ENCODE measurements at regions not wholly inside any gene's neighbourhood (a gene's known extent, or its start where the extent isn't known, plus 50 kb on each side); places are given as distances from the start of the nearest gene placed in this dataset.

DNA sequence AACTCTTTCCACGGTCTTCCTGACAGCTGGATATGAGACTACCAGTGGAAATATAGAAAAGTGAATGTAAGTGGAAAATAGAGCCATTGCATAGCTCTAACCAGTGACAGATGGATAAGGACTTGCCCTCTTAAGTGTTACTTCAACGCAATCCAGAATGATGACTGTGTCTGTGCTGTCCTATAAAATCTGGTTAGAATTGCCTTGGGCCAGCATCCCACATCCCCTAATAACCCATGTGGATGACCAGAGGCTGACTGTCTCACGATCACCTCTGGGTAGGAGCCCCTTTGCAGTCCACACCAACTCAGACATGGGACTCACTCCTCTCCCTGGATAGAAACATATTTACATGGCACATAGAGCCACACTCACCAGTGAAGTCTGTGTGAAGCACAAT is 186.6 kb downstream of the C1D start:
- Histone ChIP-seq H3K4me3 (ENCODE audit: low read length, poor library complexity, severe bottlenecking) (no peak overlapping the region), H3K79me2 (ENCODE audit: insufficient read depth, low read length) (no peaks in the 10 kb centered on the region), H3K4me2 (ENCODE audit: low read depth, low read length, poor library complexity, severe bottlenecking) (no peak overlapping the region), H3K9me2 (replicated peaks; ENCODE audit: low read depth, low read length) (no peaks in the 10 kb centered on the region), H3K36me3 (ENCODE audit: insufficient read depth, low read length) (no peaks in the 10 kb centered on the region), H3F3A (ENCODE audit: low read depth) (no peaks in the 10 kb centered on the region), H3K27me3 (ENCODE audit: insufficient read depth, low read length, poor library complexity, severe bottlenecking) (no peaks in the 10 kb centered on the region), H2AFZ (ENCODE audit: low read length) (no peak overlapping the region), H3K9ac (ENCODE audit: low read depth, low read length, poor library complexity, severe bottlenecking) (no peak overlapping the region), H4K20me1 (ENCODE audit: insufficient read depth, low read length, poor library complexity, severe bottlenecking) (no peaks in the 10 kb centered on the region), H3K9me3 (ENCODE audit: insufficient read depth, low read depth, low read length) (no peaks in the 10 kb centered on the region), H3K4me1 (ENCODE audit: insufficient read depth, low read length, poor library complexity, severe bottlenecking) (no peaks in the 10 kb centered on the region)
- TF ChIP-seq CTCF (conservative IDR thresholded peaks at IDR 0.05; ENCODE audit: low read length) (no peak), EZH2phosphoT487 (IDR thresholded peaks at IDR 0.05; ENCODE audit: borderline replicate concordance) (no peak)

DNA sequence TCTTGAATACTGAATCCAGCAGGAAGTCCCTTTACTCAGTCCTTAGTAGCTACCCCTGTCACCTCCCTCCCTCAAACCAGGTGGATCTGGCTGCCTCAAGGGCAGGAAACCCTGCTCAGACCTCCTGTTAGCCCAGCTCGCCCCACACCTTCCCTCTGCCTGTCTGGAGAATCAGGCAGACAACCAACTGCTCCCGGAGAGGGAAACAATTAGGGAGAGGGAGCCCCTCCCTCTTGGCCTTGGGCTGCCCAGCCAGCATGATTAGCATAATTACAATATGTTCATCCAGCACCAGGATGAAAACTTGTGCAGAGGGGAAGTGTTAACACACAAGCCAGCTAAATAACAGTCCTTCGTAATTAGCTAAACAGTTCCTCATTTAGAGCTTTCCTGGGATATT is 185.5 kb downstream of the C1D start:
- no peaks in the 10 kb centered on the region for H3K79me2 ChIP-seq (ENCODE audit: insufficient read depth, low read length)
- H3K9me2 ChIP-seq (replicated peaks; ENCODE audit: low read depth, low read length) = no peaks in the 10 kb centered on the region
- H3F3A ChIP-seq (ENCODE audit: low read depth) = no peaks in the 10 kb centered on the region
- no peak overlapping the region for H2AFZ ChIP-seq (ENCODE audit: low read length)
- H3K9ac ChIP-seq (ENCODE audit: low read depth, low read length, poor library complexity, severe bottlenecking) = no peak overlapping the region
- no peaks in the 10 kb centered on the region for H3K36me3 ChIP-seq (ENCODE audit: insufficient read depth, low read length)
- H3K4me2 ChIP-seq (ENCODE audit: low read depth, low read length, poor library complexity, severe bottlenecking) = no peak overlapping the region
- H3K9me3 ChIP-seq (ENCODE audit: insufficient read depth, low read depth, low read length) = no peaks in the 10 kb centered on the region
- H3K27me3 ChIP-seq (ENCODE audit: insufficient read depth, low read length, poor library complexity, severe bottlenecking) = no peaks in the 10 kb centered on the region
- no peak overlapping the region for H3K4me3 ChIP-seq (ENCODE audit: low read length, poor library complexity, severe bottlenecking)
- H3K4me1 ChIP-seq (ENCODE audit: insufficient read depth, low read length, poor library complexity, severe bottlenecking) = no peaks in the 10 kb centered on the region
- H4K20me1 ChIP-seq (ENCODE audit: insufficient read depth, low read length, poor library complexity, severe bottlenecking) = no peaks in the 10 kb centered on the region
- no peak for TF ChIP-seq CTCF (conservative IDR thresholded peaks at IDR 0.05; ENCODE audit: low read length)
- no peak for TF ChIP-seq EZH2phosphoT487 (IDR thresholded peaks at IDR 0.05; ENCODE audit: borderline replicate concordance)

DNA sequence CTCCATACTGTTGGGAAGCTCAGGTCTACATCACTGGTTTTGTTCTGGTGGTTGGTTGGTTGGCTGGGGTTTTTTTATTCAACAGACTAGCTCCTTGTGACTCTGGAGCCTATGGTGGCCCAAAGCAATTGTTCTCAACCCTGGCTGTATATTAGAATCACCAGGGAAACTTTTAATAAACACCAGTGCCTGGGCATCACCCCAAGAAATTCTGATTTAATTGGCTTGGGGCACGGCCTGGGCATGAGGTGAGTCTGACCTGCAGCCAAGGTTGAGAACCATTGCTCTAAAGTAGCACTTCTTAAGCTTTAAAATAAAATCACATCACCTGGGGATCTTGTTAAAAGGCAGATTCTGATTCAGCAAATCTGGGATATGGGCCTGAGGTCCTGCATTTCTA is 184.1 kb downstream of the C1D start:
- Histone ChIP-seq H3K9me2 (replicated peaks; ENCODE audit: low read depth, low read length) (no peaks in the 10 kb centered on the region), H4K20me1 (ENCODE audit: insufficient read depth, low read length, poor library complexity, severe bottlenecking) (no peaks in the 10 kb centered on the region), H3K79me2 (ENCODE audit: insufficient read depth, low read length) (no peaks in the 10 kb centered on the region), H2AFZ (ENCODE audit: low read length) (no peak overlapping the region), H3K27me3 (ENCODE audit: insufficient read depth, low read length, poor library complexity, severe bottlenecking) (no peaks in the 10 kb centered on the region), H3K36me3 (ENCODE audit: insufficient read depth, low read length) (no peaks in the 10 kb centered on the region), H3K9me3 (ENCODE audit: insufficient read depth, low read depth, low read length) (no peaks in the 10 kb centered on the region), H3F3A (ENCODE audit: low read depth) (no peaks in the 10 kb centered on the region), H3K9ac (ENCODE audit: low read depth, low read length, poor library complexity, severe bottlenecking) (no peak overlapping the region), H3K4me1 (ENCODE audit: insufficient read depth, low read length, poor library complexity, severe bottlenecking) (no peaks in the 10 kb centered on the region), H3K4me2 (ENCODE audit: low read depth, low read length, poor library complexity, severe bottlenecking) (no peak overlapping the region), H3K4me3 (ENCODE audit: low read length, poor library complexity, severe bottlenecking) (no peak overlapping the region)
- TF ChIP-seq CTCF (conservative IDR thresholded peaks at IDR 0.05; ENCODE audit: low read length) (no peak), EZH2phosphoT487 (IDR thresholded peaks at IDR 0.05; ENCODE audit: borderline replicate concordance) (no peak)
